ENCODE measurements at regions not wholly inside any gene's neighbourhood (a gene's known extent, or its start where the extent isn't known, plus 50 kb on each side); places are given as distances from the start of the nearest gene placed in this dataset.
"Not testable (repeated sequence)": the region's sequence is repeated elsewhere in the genome, so short reads cannot be mapped to it uniquely, and the experiment has no call there.

DNA sequence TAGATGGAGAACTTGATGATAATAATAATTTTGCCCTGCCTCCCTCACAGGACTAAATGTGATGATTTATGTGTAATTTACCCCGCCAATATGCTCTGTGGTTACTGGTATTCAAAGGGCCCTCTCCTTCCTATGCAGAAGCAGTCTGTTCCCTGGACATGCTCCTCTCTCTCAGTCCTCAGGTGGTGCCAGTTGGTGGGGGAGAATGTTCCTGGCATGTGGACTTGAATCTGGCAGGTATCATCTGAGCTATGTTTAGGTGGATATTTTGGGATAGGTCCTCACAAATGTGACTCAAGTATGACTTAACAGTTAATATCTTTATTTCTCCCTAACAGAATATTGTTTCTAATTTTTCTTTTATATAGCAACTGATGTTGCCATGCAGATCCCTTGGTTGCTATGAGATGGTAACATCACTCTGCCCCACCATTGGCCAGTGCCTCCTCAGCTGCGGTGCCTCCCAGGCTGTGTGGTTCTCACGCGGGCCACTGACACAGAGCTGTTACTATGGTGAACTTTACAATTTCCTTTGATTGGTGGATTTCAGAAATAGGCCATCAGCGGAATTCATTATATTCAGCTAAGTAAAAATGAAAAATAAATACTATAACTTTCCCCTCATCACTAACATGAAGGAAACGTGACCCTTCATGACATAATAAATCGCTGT, 106.7 kb upstream of the PELI1 start:
- DNase-seq (ENCODE audit: low read depth), result no peak

DNA sequence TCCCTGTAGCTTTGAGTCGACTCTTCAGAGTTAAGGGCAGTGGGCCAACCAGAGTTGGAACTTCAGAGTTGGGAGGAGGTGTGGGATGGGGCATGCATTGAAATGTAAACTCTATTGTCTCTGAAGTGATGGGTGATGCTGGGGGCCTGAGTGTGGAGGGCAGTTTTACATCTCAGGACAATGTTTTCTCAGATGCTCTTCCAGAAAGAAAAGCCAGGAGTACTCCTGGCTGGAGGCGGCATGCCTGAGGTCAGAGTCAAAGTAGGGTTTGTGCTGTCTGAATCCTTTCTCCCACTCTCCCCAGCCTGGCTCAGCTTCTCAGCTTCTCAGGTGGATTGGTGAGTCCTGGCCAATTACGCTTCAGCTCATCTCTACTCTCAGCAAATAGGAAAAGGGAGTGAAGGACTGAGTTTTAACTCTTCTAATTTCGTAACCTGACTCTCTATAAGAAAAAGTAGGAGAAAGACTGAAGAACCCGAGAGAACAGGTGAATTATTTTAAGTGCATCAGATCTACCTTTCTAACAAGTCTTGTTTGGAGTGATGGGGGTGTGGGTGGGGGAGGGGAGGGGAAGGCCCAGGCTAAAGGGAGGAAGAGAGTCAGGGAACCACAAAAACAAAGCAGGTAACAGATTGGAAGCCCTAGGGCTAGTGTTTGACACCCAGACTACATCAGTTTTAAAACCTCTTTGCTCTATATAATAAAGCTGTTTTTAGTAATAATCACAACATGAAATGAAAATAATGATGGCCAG, 107.5 kb upstream of the PELI1 start:
- DNase-seq (ENCODE audit: low read depth), result no peak

- DNase-seq (ENCODE audit: low read depth), result not testable (repeated sequence)
These were observed 108.2 kb upstream of the PELI1 start for GRCh38 chr2:64252251-64252978.

DNA sequence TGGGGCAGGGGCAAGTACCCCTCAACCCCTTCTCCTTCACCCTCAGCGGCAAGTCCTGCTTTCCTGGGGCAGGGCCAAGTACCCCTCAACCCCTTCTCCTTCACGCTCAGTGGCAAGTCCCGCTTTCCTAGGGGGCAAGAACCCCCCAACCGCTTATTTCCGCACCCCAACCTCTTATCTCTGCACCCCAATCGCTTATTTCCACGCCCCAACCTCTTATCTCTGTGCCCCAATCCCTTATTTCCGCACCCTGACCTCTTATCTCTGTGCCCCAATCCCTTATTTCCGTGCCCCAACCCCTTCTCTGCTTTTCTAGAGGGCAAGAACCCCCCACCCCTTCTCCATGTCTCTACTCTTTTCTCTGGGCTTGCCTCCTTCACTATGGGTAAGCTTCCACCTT, 109.2 kb upstream of the PELI1 start:
- DNase-seq (ENCODE audit: low read depth), result not testable (repeated sequence)

- no peak for DNase-seq (ENCODE audit: low read depth)
These were observed 114.3 kb upstream of the PELI1 start for GRCh38 chr2:64258566-64258965.

DNA sequence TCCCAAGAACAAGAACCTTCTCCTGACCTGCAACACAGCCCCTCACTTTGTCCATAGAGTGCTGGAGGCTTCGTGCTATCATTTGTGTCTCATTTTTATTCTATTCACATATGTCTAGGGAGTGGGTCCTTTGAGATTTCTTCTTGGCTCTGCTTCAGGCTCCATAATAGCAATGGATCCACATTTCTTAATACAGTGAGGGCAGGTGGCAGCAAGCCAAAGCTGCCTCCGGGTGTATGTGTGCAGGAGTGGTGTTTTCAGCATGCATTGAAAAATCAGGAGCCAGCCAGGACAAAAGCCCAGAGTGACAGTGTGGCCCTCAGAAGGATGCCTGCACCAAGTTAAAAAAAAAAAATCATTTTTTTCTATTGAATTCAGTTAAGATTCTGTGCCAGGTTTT, 115.1 kb upstream of the PELI1 start:
- no peak for DNase-seq (ENCODE audit: low read depth)

DNA sequence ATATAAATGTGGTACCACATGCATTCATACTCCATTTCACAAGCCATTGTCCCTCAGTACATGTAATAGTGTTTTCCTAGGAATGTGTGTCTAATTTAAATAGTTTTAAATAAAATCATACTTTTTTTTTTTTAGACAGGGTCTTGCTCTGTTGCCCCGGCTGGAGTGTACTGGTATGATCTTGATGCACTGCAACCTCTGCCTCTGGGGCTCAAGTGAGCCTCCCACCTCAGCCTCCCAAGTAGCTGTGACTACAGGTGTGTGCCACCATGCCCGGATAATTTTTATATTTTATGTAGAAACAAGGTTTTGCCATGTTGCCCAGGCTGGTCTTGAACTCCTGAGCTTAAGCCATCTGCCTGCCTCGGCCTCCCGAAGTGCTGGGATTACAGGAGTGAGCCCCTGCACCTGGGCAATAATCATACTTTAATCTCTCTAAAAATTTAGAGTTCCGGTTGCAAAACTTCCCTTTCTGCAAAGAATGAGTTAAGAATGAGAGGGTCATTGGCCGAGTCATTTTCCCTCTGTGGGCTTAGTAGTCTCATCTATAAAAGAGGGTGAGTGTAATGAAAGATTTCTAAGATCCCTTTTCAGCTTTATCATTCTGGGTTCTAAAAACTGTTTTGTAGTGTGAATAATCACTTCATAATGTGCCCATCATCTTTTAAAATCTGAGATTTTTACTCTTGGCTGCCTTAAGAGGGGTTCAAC, 116.0 kb upstream of the PELI1 start:
- DNase-seq (ENCODE audit: low read depth), result no peak

- no peak for DNase-seq (ENCODE audit: low read depth)
These were observed 116.6 kb upstream of the PELI1 start for GRCh38 chr2:64260817-64261216.

- peak; percentile 85 for DNase-seq (ENCODE audit: low read depth)
These were observed 117.9 kb upstream of the PELI1 start for GRCh38 chr2:64262071-64262470.

DNA sequence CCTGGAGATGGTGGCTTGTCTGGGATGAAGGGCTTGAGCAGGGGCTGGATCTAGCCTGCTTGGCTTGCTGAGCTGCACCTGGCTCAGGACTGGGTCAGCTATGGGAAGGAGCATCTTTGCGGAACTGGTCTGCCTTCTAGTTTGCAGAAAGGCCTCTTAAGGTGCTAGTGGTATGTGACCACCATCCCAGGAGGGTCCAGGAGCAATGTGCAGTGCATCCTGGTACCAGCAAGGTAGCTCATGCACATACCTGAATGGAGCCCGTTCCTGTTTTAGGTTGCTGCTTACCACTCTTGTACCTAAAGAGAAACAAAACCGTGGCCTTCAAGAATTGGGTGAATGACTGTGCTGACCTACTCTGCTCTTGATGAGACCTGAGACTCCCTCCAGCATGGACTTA, 118.6 kb upstream of the PELI1 start:
- DNase-seq (ENCODE audit: low read depth), result no peak

DNA sequence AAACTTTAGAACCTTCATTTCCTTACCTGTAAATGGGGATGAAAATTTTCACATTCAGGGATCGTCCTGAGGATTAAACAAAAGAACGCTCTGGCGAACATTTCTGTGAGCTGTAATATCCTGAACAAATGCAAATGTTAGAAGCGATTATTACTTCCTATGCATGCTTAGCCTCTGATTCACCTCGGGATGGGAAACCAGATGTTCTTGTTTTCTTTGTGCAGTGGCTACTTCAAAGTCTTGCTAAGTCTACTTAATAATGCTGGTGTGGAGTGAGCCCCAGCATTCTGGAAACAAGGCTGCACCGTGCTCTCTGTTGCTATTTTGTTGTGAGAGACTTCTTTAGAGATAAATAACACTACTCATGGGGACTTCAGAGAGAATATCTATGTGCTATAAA, 119.1 kb upstream of the PELI1 start:
- DNase-seq (ENCODE audit: low read depth), result peak; percentile 90

GRCh38 chr2:64267699-64268098, 123.5 kb upstream of the PELI1 start:
- DNase-seq (ENCODE audit: low read depth), result no peak

DNA sequence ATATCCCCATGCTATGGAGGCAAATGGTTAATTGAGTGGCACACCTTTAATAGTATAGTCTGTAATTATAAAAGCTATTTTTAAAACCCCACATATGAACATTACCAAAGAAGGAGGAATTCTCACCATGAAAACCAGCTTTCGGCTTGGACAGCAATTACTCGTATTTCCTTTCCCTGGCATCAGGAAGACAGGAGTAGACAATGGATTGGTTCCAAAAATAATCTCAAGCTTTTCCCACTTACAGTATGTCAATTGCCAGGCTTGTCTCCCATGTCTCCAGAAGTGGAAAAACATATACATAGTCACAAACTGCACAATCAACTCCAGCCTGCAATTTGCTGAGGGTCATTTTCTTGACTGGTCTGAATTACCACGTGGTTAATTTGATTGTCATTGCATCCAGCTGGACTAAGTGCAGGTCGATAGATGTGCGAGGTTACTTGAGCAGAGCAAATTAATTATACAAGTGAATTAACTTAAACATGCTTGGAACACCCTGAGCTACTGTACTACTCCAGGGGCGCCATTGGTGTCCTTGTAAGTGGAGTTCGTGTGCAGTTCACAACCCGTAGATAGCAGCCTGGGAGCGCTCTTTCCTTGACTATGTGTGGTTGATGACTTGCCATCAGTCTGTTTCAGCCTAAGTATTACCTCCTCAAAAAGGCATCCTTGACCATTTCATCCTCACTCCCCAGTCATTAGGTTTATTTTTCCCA, 124.3 kb upstream of the PELI1 start:
- no peak for DNase-seq (ENCODE audit: low read depth)

DNA sequence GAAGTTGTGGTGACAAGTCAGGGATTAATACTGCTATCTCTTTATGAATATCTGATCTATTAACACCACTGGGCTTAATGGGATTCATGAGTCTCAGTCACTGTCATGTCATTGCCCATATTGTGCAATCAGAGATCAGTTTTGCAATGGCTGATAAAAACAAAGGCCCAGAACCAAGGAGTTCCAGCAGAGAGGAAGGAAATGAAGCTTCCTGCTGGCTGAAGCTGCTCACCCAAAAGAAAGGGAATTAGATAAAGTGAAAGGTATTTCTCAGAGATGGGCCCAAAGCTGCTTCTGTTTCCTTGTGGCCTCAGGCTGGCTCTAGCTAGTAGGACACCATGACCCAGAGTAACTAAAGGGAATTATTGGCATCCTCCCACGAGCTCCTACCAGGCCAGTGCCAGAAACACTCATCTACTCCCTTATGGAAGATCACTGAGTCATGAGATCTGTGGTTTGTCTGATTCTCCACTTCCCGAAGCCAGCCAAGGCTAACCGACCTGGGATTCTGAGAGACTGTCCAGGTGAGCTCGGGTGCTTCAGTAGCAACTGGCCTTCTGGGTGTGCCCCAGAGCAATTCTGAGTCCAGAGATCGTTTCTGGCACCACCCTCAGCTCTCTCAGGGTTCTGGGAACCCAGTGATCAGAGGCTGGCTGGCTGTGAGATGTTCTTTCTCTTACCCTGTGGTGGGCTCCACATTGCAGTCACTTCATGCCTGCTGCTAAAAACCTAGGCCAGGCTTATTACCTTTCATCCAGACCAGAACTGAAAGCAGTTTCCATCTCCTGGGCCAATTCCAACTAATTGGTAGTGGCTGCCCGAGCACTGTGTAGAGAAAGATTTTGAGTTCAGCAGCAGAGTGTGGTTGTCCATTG, 129.5 kb upstream of the PELI1 start:
- DNase-seq (ENCODE audit: low read depth), result peak; percentile 85

GRCh38 chr2:64274399-64275173, 130.4 kb upstream of the PELI1 start:
- DNase-seq (ENCODE audit: low read depth), result no peak

DNA sequence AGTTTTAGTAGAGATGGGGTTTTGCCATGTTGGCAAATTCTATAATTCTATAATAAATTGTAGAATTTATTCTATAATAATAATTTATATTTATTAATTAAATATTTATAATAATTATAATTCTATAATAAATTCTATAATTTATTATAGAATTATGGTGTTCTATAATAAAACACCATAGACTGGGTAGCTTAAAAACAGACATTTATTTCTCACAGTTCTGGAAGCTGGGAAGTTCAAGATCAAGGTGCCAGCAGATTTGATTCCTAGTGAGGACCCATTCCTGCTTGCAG, 130.9 kb upstream of the PELI1 start:
- no peak for DNase-seq (ENCODE audit: low read depth)

GRCh38 chr2:64276417-64277095, 132.3 kb upstream of the PELI1 start:
- no peak for DNase-seq (ENCODE audit: low read depth)

- DNase-seq (ENCODE audit: low read depth), result no peak
These were observed 133.1 kb upstream of the PELI1 start for GRCh38 chr2:64277101-64277849.

Measured in LHCN-M2 (cell line).